ENCODE measurements at regions not wholly inside any gene's neighbourhood (a gene's known extent, or its start where the extent isn't known, plus 50 kb on each side); places are given as distances from the start of the nearest gene placed in this dataset.
"Not testable (repeated sequence)": the region's sequence is repeated elsewhere in the genome, so short reads cannot be mapped to it uniquely, and the experiment has no call there.

DNA sequence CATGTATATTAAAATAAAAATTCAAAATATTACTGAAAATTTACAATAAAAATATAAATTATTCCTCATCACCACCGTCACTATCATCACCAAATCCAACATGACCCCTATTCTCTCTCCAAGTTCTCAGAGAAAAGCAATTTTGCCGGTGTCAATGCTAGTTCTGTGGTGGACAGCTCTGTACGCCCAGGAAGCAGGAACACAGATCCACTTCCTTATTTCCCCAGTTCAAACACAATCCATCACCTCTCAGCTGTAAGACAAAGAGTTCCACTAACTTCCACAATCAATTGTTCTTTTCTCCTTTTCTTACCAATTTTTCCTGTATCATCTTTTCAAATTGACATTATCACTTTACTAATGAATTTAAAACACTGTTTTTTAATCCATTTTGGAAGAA, 177.0 kb upstream of the LRRC61 start:
- H3K27ac Mint-ChIP-seq; CTCF ChIA-PET; intact Hi-C loops (cut with micrococcal nuclease); H3K4me3 Mint-ChIP-seq; H3K4me1 Mint-ChIP-seq (ENCODE audit: low read depth); H3K36me3 Mint-ChIP-seq (ENCODE audit: low read depth); H3K9me3 Mint-ChIP-seq; H3K27me3 Mint-ChIP-seq (ENCODE audit: low read depth); DNase-seq: not testable (repeated sequence)

DNA sequence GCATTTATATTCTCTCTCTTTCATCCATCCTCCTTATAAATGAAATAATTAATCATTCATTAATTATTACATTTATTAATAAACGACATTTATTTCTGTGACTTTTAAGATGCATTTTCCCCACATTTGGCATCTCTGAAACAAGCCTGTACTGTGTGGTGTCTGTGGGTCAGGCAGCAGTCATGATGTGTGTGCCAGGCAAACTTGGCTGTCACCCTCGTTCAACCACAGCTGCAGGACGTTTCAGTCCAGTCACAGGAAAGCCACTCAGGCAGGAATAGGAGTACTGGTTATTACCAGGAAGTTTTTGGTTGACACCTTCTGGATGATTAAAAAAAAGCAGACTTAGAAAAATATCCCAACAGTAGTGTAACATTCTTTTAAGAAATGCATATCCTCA, 175.6 kb upstream of the LRRC61 start:
- H3K36me3 Mint-ChIP-seq (ENCODE audit: low read depth); H3K9me3 Mint-ChIP-seq; CTCF ChIA-PET; intact Hi-C loops (cut with micrococcal nuclease); H3K4me1 Mint-ChIP-seq (ENCODE audit: low read depth); H3K4me3 Mint-ChIP-seq; H3K27ac Mint-ChIP-seq; DNase-seq; H3K27me3 Mint-ChIP-seq (ENCODE audit: low read depth): not testable (repeated sequence)

DNA sequence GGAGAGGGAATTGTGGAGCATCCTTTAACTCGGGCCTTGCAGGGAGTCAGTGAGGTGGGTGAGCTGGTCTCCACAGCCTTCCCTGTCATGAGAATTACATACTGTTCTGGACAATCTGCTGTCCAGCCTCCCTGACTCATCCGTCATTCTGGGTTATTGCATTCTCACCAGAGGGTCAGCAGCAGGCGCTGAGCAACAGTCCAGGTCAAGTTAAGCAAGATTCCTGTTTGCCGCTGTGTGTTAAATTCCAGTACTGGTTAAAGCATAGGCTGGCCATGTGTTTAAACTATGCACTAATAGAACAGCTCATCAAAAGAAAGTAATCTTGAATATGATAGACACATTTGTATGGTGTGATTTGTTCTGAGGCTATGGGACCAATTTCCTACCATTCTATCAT, 167.1 kb upstream of the LRRC61 start:
- CTCF ChIA-PET; H3K4me3 Mint-ChIP-seq; H3K9me3 Mint-ChIP-seq; H3K4me1 Mint-ChIP-seq (ENCODE audit: low read depth); intact Hi-C loops (cut with micrococcal nuclease); H3K27me3 Mint-ChIP-seq (ENCODE audit: low read depth); H3K36me3 Mint-ChIP-seq (ENCODE audit: low read depth); H3K27ac Mint-ChIP-seq; DNase-seq: not testable (repeated sequence)

DNA sequence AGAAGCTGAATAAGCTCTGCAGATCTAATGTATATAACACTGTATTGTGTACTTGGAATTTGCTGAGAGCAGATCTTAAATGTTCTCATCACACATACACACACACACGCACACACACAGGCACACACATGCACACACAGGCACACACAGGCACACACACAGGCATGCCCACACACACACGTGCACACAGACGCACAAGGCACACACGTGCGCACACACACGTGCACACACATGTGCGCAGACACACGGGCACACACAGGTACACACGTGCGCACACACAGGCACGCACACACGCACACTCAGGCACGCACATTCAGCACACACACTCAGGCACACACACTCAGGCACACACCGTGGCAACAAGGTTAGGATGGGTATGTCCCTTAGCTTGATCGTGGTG, 164.5 kb upstream of the LRRC61 start:
- H3K4me3 Mint-ChIP-seq, H3K27ac Mint-ChIP-seq, CTCF ChIA-PET: not testable (repeated sequence)

DNA sequence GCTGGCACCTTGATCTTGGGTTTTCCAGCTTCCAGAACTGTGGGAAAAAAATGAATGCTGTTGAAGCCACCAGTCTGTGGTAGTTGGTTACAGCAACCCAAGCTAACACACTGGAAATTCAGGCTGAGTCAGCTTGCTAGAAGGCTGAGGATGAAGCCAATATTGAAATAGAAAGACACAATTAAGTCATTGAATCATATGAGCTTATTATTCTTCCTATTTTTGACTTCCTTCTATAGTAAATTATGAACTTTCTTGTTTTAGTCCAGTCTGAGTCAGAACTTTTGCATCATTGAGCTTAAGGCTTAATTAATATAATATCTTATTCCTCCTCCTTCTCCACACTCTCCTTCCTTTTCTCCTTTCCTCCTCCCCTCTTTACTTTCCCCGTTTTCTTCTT, 153.6 kb upstream of the LRRC61 start:
- not testable (repeated sequence) for H3K27ac Mint-ChIP-seq; H3K27me3 Mint-ChIP-seq (ENCODE audit: low read depth)

More for the DNA sequence above, 164.5 kb upstream of the LRRC61 start:
- H3K9me3 Mint-ChIP-seq; H3K27me3 Mint-ChIP-seq (ENCODE audit: low read depth); H3K4me1 Mint-ChIP-seq (ENCODE audit: low read depth); DNase-seq; intact Hi-C loops (cut with micrococcal nuclease); H3K36me3 Mint-ChIP-seq (ENCODE audit: low read depth): not testable (repeated sequence)

DNA sequence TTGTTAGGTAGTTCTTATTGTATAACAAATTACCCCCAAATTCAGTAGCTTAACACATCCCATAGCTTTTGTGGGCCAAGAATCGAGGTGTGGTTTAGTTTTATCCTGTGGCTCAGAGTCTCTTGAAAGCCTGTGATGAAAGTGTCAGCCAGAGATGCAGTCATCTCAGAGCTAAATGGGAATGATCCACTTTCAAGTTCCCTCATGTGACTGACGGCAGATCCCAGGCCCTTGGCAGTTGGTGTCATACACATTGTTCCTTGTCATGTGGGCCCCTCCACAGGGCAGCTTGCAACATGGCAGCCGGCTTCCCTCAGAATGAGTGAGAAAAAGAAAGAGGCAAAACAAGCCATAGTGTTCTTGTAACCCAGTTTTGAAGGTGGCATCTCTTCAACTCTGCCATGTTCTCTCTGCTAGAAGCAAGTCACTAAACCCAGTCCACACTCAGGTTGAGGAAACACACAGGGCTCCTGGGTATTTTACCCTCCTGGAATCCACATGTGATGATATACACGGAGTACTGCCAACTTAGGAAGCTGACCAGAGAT, 153.1 kb upstream of the LRRC61 start:
- H3K27me3 Mint-ChIP-seq (ENCODE audit: low read depth); CTCF ChIA-PET; H3K4me1 Mint-ChIP-seq (ENCODE audit: low read depth): not testable (repeated sequence)

More for the DNA sequence above, 153.6 kb upstream of the LRRC61 start:
- CTCF ChIA-PET: interaction anchor here (0.6 kb wide), 1 partner anchor 608 kb away, joined by 3 read pairs; no protein-coding TSS in a partner anchor
- DNase-seq; H3K36me3 Mint-ChIP-seq (ENCODE audit: low read depth); H3K4me3 Mint-ChIP-seq; H3K9me3 Mint-ChIP-seq; intact Hi-C loops (cut with micrococcal nuclease); H3K4me1 Mint-ChIP-seq (ENCODE audit: low read depth): not testable (repeated sequence)

DNA sequence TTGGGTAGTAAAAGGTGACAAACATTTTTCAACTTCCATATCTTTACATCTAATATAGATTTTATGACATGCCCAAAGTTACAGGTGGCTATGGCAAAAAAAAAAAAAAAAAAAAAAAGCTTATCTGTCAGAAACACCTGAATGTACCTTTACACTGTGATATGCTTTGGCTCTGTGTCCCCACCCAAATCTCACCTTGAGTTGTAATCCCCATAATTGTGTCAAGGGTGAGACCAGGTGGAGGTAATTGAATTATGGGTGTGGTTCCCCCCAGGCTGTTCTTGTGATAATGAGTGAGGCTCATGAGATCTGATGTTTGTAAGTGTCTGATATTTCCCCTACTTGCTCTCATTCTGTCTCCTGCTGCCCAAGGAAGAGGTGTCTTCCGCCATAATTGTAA, 139.6 kb upstream of the LRRC61 start:
- H3K9me3 Mint-ChIP-seq; H3K4me3 Mint-ChIP-seq; CTCF ChIA-PET; intact Hi-C loops (cut with micrococcal nuclease); H3K4me1 Mint-ChIP-seq (ENCODE audit: low read depth); DNase-seq; H3K27ac Mint-ChIP-seq; H3K36me3 Mint-ChIP-seq (ENCODE audit: low read depth); H3K27me3 Mint-ChIP-seq (ENCODE audit: low read depth): not testable (repeated sequence)

More for the DNA sequence above, 153.1 kb upstream of the LRRC61 start:
- DNase-seq; H3K4me3 Mint-ChIP-seq; H3K36me3 Mint-ChIP-seq (ENCODE audit: low read depth); H3K27ac Mint-ChIP-seq; intact Hi-C loops (cut with micrococcal nuclease); H3K9me3 Mint-ChIP-seq: not testable (repeated sequence)

DNA sequence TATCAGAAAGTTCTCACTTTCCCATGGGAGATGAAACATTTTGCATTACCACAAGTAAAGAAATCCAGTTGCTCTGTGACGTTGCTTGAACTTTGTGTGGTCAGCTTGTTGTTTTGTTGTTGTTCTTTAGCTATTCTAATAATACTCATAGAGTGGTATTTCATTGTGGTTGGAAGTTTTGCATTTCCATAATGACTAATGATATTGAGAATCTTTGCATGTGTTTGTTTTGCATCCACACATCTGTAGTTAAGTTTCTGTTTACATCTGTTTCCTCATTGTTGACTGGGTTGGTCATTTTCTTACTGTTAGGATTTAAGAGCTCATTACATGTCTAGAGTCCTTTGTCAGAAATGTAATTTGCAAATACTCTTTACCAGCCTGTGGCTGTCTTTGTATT, 133.2 kb upstream of the LRRC61 start:
- H3K36me3 Mint-ChIP-seq (ENCODE audit: low read depth); H3K9me3 Mint-ChIP-seq; CTCF ChIA-PET; H3K4me3 Mint-ChIP-seq; H3K27ac Mint-ChIP-seq; H3K27me3 Mint-ChIP-seq (ENCODE audit: low read depth); intact Hi-C loops (cut with micrococcal nuclease); H3K4me1 Mint-ChIP-seq (ENCODE audit: low read depth); DNase-seq: not testable (repeated sequence)

DNA sequence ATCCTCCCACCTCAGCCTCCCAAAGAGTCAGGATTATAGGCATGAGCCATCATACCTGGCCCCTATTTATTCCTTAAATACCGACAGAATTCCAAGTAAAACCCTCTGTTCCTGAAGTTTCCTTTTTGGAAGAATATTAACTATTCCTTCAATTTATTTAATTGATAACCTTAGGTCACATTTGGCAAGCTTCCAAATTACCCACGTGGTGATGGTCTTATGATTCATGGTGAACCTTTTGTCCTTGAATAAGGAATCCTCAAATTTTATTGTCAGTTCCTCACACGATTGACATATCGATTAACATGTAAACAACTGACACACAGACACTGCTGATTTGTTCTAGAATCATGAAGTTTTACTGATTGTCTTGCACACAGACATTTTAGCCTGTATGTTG, 130.6 kb upstream of the LRRC61 start:
- H3K9me3 Mint-ChIP-seq; CTCF ChIA-PET; H3K36me3 Mint-ChIP-seq (ENCODE audit: low read depth); H3K27me3 Mint-ChIP-seq (ENCODE audit: low read depth); H3K4me3 Mint-ChIP-seq; H3K4me1 Mint-ChIP-seq (ENCODE audit: low read depth); H3K27ac Mint-ChIP-seq; intact Hi-C loops (cut with micrococcal nuclease); DNase-seq: not testable (repeated sequence)

DNA sequence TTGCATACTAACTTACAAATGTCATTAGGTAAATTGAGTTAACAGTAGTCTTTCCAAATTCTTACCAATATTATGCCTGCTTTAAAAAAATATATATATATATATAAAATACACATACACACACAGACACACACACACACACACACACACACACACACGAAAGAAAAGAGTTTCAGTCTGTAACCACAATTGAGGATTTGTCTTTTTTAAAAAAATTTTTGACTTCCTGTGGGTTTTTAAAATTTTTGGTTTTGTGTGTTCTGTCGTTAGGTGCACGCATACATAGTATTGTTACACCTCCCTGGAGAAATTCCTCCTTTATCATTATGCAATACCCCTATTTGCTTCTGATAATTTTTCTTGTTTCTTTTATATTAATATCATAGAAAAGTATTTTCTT, 129.3 kb upstream of the LRRC61 start:
- not testable (repeated sequence) for H3K4me3 Mint-ChIP-seq

More for the DNA sequence above, 129.3 kb upstream of the LRRC61 start:
- H3K27me3 Mint-ChIP-seq (ENCODE audit: low read depth); CTCF ChIA-PET; H3K27ac Mint-ChIP-seq; H3K36me3 Mint-ChIP-seq (ENCODE audit: low read depth); H3K9me3 Mint-ChIP-seq; H3K4me1 Mint-ChIP-seq (ENCODE audit: low read depth); intact Hi-C loops (cut with micrococcal nuclease): not testable (repeated sequence)
- peak; percentile 9 for DNase-seq

All from activated naive CD4-positive, alpha-beta T cell treated with anti-CD3 and anti-CD28 coated beads for 36 hours (primary cell).